ENCODE measurements at regions not wholly inside any gene's neighbourhood (a gene's known extent, or its start where the extent isn't known, plus 50 kb on each side); places are given as distances from the start of the nearest gene placed in this dataset.

GRCh38 chr12:89760783-89761182 lies 52.1 kb upstream of the ATP2B1 start:
- no peaks in the 10 kb centered on the region for H3K4me1 ChIP-seq (ENCODE audit: control insufficient read depth in 1 of 2, insufficient read depth in 2 of 2, low read length in 2 of 2)
- no peaks in the 10 kb centered on the region for H3K36me3 ChIP-seq (ENCODE audit: control insufficient read depth in 1 of 2, insufficient read depth in 2 of 2, low read length in 2 of 2)
- H3K27me3 ChIP-seq (ENCODE audit: low read depth, low read length) = no peaks in the 10 kb centered on the region
- no peak overlapping the region for H3K27ac ChIP-seq (ENCODE audit: low read length)
- H3K9me3 ChIP-seq (ENCODE audit: control insufficient read depth in 1 of 2, low read length in 2 of 2) = no peaks in the 10 kb centered on the region
- H3K4me3 ChIP-seq (ENCODE audit: low read depth in 1 of 2, low read length in 2 of 2) = no peak overlapping the region

Measured in muscle layer of duodenum (tissue), 2 donors.